HG03139 (cell line): ENCODE measurements at regions not wholly inside any gene's neighbourhood (a gene's known extent, or its start where the extent isn't known, plus 50 kb on each side); places are given as distances from the start of the nearest gene placed in this dataset.
A peak's percentile ranks its signal among the peaks of the same experiment; 100 is the strongest.

Experiments
- ATAC-seq: cut with Tn5 transposase; IDR thresholded peaks from one replicate; pipeline ENCODE4 v1.9.1; 2021; ENCODE audit not compliant: unreplicated experiment

- ATAC-seq = no peak
These were observed 500.7 kb downstream of the MAFB start for GRCh38 chr20:40188319-40188718.

- no peak for ATAC-seq
These were observed 502.2 kb downstream of the MAFB start for GRCh38 chr20:40186826-40187225.

GRCh38 chr20:40181676-40182075, 507.4 kb downstream of the MAFB start:
- ATAC-seq = no peak

- ATAC-seq = no peak
These were observed 512.8 kb downstream of the MAFB start for GRCh38 chr20:40176098-40176841.

- ATAC-seq = no peak
These were observed 513.7 kb downstream of the MAFB start for GRCh38 chr20:40175296-40175695.

- no peak for ATAC-seq
These were observed 515.2 kb downstream of the MAFB start for GRCh38 chr20:40173872-40174271.

GRCh38 chr20:40168981-40169620, 519.9 kb downstream of the MAFB start:
- ATAC-seq = no peak

- ATAC-seq = no peak
These were observed 527.6 kb downstream of the MAFB start for GRCh38 chr20:40161391-40161790.

- no peak for ATAC-seq
These were observed 528.9 kb downstream of the MAFB start for GRCh38 chr20:40160097-40160550.

GRCh38 chr20:40159276-40159675, 529.8 kb downstream of the MAFB start:
- ATAC-seq = no peak

- ATAC-seq = peak; percentile 86
These were observed 532.3 kb downstream of the MAFB start for GRCh38 chr20:40156600-40157317.

GRCh38 chr20:40154514-40154913, 534.5 kb downstream of the MAFB start:
- no peak for ATAC-seq

GRCh38 chr20:40148886-40149285, 540.1 kb downstream of the MAFB start:
- ATAC-seq = no peak

GRCh38 chr20:40146071-40146470, 543.0 kb downstream of the MAFB start:
- no peak for ATAC-seq

- ATAC-seq = no peak
These were observed 544.5 kb downstream of the MAFB start for GRCh38 chr20:40144581-40144980.

GRCh38 chr20:40134176-40134575, 554.9 kb downstream of the MAFB start:
- ATAC-seq = no peak

GRCh38 chr20:40120827-40121226, 568.2 kb downstream of the MAFB start:
- ATAC-seq = no peak

GRCh38 chr20:40111282-40111681, 577.8 kb downstream of the MAFB start:
- ATAC-seq = no peak

GRCh38 chr20:40110311-40110831, 578.7 kb downstream of the MAFB start:
- no peak for ATAC-seq

GRCh38 chr20:40109136-40109535, 579.9 kb downstream of the MAFB start:
- no peak for ATAC-seq

- ATAC-seq = no peak
These were observed 580.7 kb downstream of the MAFB start for GRCh38 chr20:40108321-40108720.

GRCh38 chr20:40104959-40105358, 584.1 kb downstream of the MAFB start:
- ATAC-seq = no peak
